Keratinocyte (primary cell): ENCODE measurements at regions not wholly inside any gene's neighbourhood (a gene's known extent, or its start where the extent isn't known, plus 50 kb on each side); places are given as distances from the start of the nearest gene placed in this dataset.

Experiments used
- DNase-seq: peaks from one replicate; pipeline ENCODE4 v3.0.0-alpha.2; 2011; ENCODE audit warnings: low read depth, missing footprints, low spot score
- FAIRE-seq: peaks from 2 replicates; lab custom pipeline; 2011; peaks lifted over from hg19 to GRCh38; lab: Jason Lieb, UNC
- H2AFZ ChIP-seq: 2 replicates; pipeline ENCODE4 v1.6.0; 2012; ENCODE audit warnings: low read length, control low read depth, inconsistent platforms; ENCODE audit not compliant: control insufficient read depth
- H3K27ac ChIP-seq: 2 replicates; pipeline ENCODE4 v1.5.1; 2011; ENCODE audit warnings: low read length; ENCODE audit not compliant: control insufficient read depth, insufficient read depth
- H3K27me3 ChIP-seq: 3 replicates; pipeline ENCODE4 v1.6.0; 2011; ENCODE audit warnings: low read length; ENCODE audit not compliant: control insufficient read depth, insufficient read depth; ENCODE audit errors: extremely low read depth
- H3K36me3 ChIP-seq, 2 experiments: 2 replicates in 1 of 2; 3 replicates in 1 of 2; pipeline ENCODE4 v1.5.1; 2011; ENCODE audit warnings: low read length in 2 of 2, mild to moderate bottlenecking in 1 of 2; ENCODE audit not compliant: control insufficient read depth in 2 of 2, insufficient read depth in 2 of 2; ENCODE audit errors: extremely low read depth in 1 of 2
- H3K4me1 ChIP-seq: 3 replicates; pipeline ENCODE4 v1.5.1; 2011; ENCODE audit warnings: low read length; ENCODE audit not compliant: control insufficient read depth, insufficient read depth; ENCODE audit errors: extremely low read depth
- H3K4me2 ChIP-seq: 3 replicates; pipeline ENCODE4 v1.6.0; 2011; ENCODE audit warnings: low read depth, low read length; ENCODE audit not compliant: control insufficient read depth, insufficient read depth; ENCODE audit errors: extremely low read depth
- H3K4me3 ChIP-seq, 3 experiments: fragments of 200-600 bp in 1 of 3; sonication (generic) in 1 of 3; 2 replicates in 2 of 3; 3 replicates in 1 of 3; pipeline ENCODE4 v1.5.1; 2011 to 2016; ENCODE audit warnings: low read length in 3 of 3, mild to moderate bottlenecking in 3 of 3, control low read depth in 2 of 3, inconsistent platforms in 1 of 3, low read depth in 1 of 3, mixed read lengths in 1 of 3, mixed run types in 1 of 3, moderate library complexity in 1 of 3; ENCODE audit not compliant: control insufficient read depth in 2 of 3, insufficient read depth in 2 of 3; ENCODE audit errors: extremely low read depth in 1 of 3
- H3K79me2 ChIP-seq: 2 replicates; pipeline ENCODE4 v1.6.0; 2012; ENCODE audit warnings: low read length; ENCODE audit not compliant: control insufficient read depth, insufficient read depth
- H3K9ac ChIP-seq: 3 replicates; pipeline ENCODE4 v1.6.0; 2011; ENCODE audit warnings: low read length; ENCODE audit not compliant: control insufficient read depth, insufficient read depth; ENCODE audit errors: extremely low read depth
- H3K9me1 ChIP-seq: 3 replicates; pipeline ENCODE4 v1.6.0; 2011; ENCODE audit warnings: low read length; ENCODE audit not compliant: control insufficient read depth, insufficient read depth; ENCODE audit errors: extremely low read depth
- H3K9me3 ChIP-seq: 2 replicates; pipeline ENCODE4 v1.5.1; 2012; ENCODE audit warnings: low read depth, low read length; ENCODE audit not compliant: control insufficient read depth
- H4K20me1 ChIP-seq: 3 replicates; pipeline ENCODE4 v1.6.0; 2011; ENCODE audit warnings: low read length; ENCODE audit not compliant: control insufficient read depth, insufficient read depth; ENCODE audit errors: extremely low read depth
- CTCF ChIP-seq, 3 experiments: IDR thresholded peaks in 1 of 3; conservative IDR thresholded peaks in 1 of 3; optimal IDR thresholded peaks in 1 of 3; 2 replicates in 2 of 3; 3 replicates in 1 of 3; pipeline versions ENCODE3 to v1.5.1; 2011; ENCODE audit warnings: low read length in 3 of 3, mild to moderate bottlenecking in 3 of 3, moderate library complexity in 2 of 3, control low read depth in 1 of 3, inconsistent platforms in 1 of 3; ENCODE audit not compliant: insufficient read depth in 2 of 3; ENCODE audit errors: extremely low read depth in 1 of 3
- EZH2 ChIP-seq: IDR thresholded peaks from one replicate; pipeline ENCODE4 v1.6.1; 2012; ENCODE audit warnings: inconsistent platforms, mild to moderate bottlenecking, low read length, moderate library complexity
- dilution Hi-C: fragments of 300-500 bp; cut with MboI; formaldehyde crosslinking; loops from one replicate; pipeline ENCODE4 v1.7.0; 2020; ENCODE audit warnings: low sequenced_read_pairs; ENCODE audit not compliant: extremely low pct_ligation_motif_present

- Histone ChIP-seq H3K27ac (peak overlapping the region; percentile 26), H3K4me2 (peak overlapping the region; percentile 41)
Measured at GRCh38 chr5:13591621-13592020, 352.9 kb downstream of the DNAH5 start.

GRCh38 chr5:13585324-13585723 lies 359.2 kb downstream of the DNAH5 start:
- Histone ChIP-seq H2AFZ (peak overlapping the region; percentile 58), H3K27ac (no peak overlapping the region), H3K36me3 (no peaks in the 10 kb centered on the region), H3K4me1 (peaks cover 4% of the 10 kb centered on the region), H3K9me3 (no peaks in the 10 kb centered on the region), H4K20me1 (no peaks in the 10 kb centered on the region), H3K79me2 (no peaks in the 10 kb centered on the region), H3K4me3 (no peak overlapping the region), H3K27me3 (no peaks in the 10 kb centered on the region), H3K9ac (no peak overlapping the region), H3K4me2 (no peak overlapping the region), H3K9me1 (no peaks in the 10 kb centered on the region)
- no peak for FAIRE-seq
- dilution Hi-C loops = no loop called here
- no peak for DNase-seq
- TF ChIP-seq CTCF (optimal IDR thresholded peaks at IDR 0.05 in 1 of 3, IDR thresholded peaks at IDR 0.05 in 1 of 3, conservative IDR thresholded peaks at IDR 0.05 in 1 of 3; ENCODE audit: extremely low read depth in 1 of 3, insufficient read depth in 2 of 3, low read length in 3 of 3) (no peak), EZH2 (no peak)

More at GRCh38 chr5:13591621-13592020, 352.9 kb downstream of the DNAH5 start:
- Histone ChIP-seq H3K4me1 (peaks cover 24% of the 10 kb centered on the region), H3K27me3 (no peaks in the 10 kb centered on the region), H3K9me3 (no peaks in the 10 kb centered on the region), H2AFZ (no peak overlapping the region), H3K9me1 (no peaks in the 10 kb centered on the region), H3K4me3 (peak overlapping the region in 1 of 3 experiments; percentile 29), H3K79me2 (no peaks in the 10 kb centered on the region), H3K36me3 (no peaks in the 10 kb centered on the region), H4K20me1 (no peaks in the 10 kb centered on the region), H3K9ac (no peak overlapping the region)
- TF ChIP-seq EZH2 (no peak), CTCF (optimal IDR thresholded peaks at IDR 0.05 in 1 of 3, IDR thresholded peaks at IDR 0.05 in 1 of 3, conservative IDR thresholded peaks at IDR 0.05 in 1 of 3; ENCODE audit: extremely low read depth in 1 of 3, insufficient read depth in 2 of 3, low read length in 3 of 3) (no peak)
- DNase-seq (peak; percentile 75), FAIRE-seq (peak; percentile 84)
- dilution Hi-C loops = no loop called here
